Cortex of kidney (tissue), 1 donor: ENCODE measurements at regions not wholly inside any gene's neighbourhood (a gene's known extent, or its start where the extent isn't known, plus 50 kb on each side); places are given as distances from the start of the nearest gene placed in this dataset.

Experiments
- DNase-seq: peaks from one replicate; lab custom pipeline; 2025; lab: John Stamatoyannopoulos, UW

- DNase-seq, result no peak
Measured at GRCh38 chr2:41985573-41986095, 62.2 kb upstream of the PKDCC start.

- DNase-seq, result no peak
Measured at GRCh38 chr2:41989501-41990180, 58.2 kb upstream of the PKDCC start.

GRCh38 chr2:41990245-41990644, 57.6 kb upstream of the PKDCC start:
- DNase-seq, result no peak

GRCh38 chr2:41990688-41991087, 57.1 kb upstream of the PKDCC start:
- DNase-seq, result no peak

GRCh38 chr2:41992056-41992642, 55.7 kb upstream of the PKDCC start:
- DNase-seq, result no peak

GRCh38 chr2:41992671-41993434, 55.0 kb upstream of the PKDCC start:
- no peak for DNase-seq

- no peak for DNase-seq
Measured at GRCh38 chr2:41993435-41993925, 54.3 kb upstream of the PKDCC start.

- no peak for DNase-seq
Measured at GRCh38 chr2:41994233-41994637, 53.6 kb upstream of the PKDCC start.

- DNase-seq, result no peak
Measured at GRCh38 chr2:41994661-41995060, 53.2 kb upstream of the PKDCC start.

- no peak for DNase-seq
Measured at GRCh38 chr2:41997561-41997960, 50.3 kb upstream of the PKDCC start.
